ENCODE measurements at regions not wholly inside any gene's neighbourhood (a gene's known extent, or its start where the extent isn't known, plus 50 kb on each side); places are given as distances from the start of the nearest gene placed in this dataset.

GRCh38 chr21:18460979-18461378 lies 57.4 kb upstream of the TMPRSS15 start:
- no peak for TF ChIP-seq CTCF (IDR thresholded peaks at IDR 0.05)
- no peak for TF ChIP-seq POLR2A (IDR thresholded peaks at IDR 0.05; ENCODE audit: low read depth)
